Activated CD8-positive, alpha-beta memory T cell treated with anti-CD3 and anti-CD28 coated beads, Interleukin-2, amount 50 U/mL, for 48 hours (primary cell): ENCODE measurements at regions not wholly inside any gene's neighbourhood (a gene's known extent, or its start where the extent isn't known, plus 50 kb on each side); places are given as distances from the start of the nearest gene placed in this dataset.

Experiments used
- DNase-seq: peaks from one replicate; pipeline ENCODE4 v3.0.0-alpha.2; 2020

DNA sequence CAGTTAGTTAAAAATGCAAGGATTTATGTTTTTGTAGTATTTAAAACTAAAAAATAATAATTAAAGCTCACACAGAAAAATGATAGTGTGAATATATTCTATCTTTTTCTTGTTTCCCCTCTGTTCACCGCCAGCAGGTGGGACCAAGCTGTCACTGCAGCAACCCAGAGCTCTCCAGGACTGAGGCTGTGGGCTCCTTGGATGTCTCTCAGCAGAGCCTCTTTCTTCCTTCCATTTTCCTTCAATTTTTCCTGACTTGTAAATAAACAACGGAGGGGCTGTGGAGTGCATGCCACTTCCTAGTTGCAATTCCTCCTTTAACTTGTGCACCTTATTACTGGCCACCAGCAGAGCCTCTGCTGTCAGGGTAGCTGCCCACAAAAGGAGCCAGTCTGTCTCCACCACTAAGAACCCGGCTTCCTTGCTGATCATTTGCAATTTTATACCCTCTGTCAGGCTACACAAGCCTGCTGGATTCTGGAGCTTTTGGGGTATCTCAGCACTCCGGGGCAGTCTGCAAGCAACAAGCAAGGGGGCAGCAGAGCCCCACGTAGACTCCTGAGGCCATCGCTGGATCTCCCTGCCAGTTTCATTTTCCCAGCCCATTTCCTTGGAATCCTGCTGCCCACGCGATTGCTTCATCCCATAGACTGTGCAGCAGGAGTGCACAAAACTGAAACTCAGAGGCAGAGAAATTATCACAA lies 1467.4 kb downstream of the C4orf33 start:
- DNase-seq: no peak

DNA sequence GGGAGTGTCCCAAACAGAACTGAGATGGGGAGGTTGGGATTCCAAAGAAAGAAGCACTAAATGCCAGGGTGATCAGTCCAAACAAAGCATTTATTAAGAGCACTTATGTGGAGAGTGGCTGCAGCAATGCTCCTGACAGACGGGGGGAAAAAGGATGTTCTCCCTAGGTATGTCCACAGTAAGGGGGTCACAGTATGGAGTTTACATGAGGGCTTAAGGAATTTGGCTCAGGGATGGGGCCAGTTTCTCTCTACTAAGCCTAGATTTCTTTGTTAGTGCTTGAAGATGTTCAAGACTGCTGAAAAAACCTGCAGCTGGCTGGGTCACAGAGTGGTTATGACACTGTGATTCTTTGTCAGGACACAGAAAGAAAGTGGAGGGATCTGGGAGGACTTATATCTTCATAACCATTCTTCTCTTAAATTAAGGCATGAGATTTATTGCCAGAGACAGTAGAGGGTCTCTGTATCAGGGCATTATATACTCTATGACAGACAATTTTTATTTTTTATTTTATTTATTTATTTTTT lies 1468.0 kb downstream of the C4orf33 start:
- no peak for DNase-seq

DNA sequence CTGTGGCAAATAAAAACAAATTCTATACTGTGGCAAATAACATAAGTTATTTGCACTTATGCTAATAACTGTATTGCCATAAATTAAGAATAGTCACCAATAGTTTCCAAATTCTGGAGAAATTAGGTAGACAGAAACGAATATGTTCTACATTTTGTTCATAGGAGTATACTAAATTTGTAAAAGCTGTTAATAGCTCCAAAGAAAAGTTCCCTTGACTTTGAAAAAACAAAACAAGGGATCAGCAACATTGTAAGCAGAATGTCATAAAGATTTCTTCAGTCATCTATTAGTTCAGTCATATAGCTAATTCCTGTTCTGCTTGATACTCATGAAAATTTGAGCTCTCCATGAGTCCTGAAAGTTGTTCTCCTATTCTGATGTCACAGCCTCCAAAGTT lies 1472.8 kb downstream of the C4orf33 start:
- no peak for DNase-seq

DNA sequence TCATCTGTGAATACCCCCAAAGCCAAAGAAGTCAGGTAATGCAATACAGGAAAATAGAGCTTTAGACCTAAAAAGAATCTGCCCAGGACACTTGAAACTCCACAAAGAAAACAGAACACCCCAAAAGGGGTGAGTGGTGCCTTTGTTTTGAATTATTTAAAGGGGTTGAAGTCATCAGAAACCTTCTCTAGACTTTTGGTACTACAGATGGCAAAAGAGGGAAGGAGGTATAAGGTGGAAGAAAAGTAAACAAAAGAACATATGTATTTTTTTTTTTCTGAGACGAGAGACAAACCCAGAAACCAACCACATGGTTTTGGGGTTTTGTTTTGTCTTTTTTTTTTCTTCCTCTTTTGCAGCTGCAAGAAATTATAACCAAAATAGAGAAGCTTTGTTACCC lies 1477.8 kb downstream of the C4orf33 start:
- no peak for DNase-seq

DNA sequence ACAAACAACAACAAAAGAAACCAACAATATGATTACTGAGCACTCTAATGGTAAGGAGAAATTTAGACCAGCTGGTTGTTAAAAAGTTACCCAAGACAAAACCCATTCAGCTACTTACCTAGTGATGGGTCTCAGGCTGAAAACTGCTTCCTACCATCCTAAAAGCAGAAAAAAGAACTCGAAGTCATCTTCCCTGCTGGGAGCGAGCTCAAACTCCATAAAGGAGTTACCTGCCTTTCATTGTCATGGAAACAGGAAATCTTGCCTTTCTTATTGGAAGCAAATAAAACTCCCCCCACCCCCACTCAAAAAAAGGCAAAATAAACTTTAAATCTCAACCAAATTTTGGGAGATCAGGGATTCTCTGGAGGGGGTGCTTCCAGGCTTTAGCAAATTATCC lies 1478.3 kb downstream of the C4orf33 start:
- DNase-seq: no peak

DNA sequence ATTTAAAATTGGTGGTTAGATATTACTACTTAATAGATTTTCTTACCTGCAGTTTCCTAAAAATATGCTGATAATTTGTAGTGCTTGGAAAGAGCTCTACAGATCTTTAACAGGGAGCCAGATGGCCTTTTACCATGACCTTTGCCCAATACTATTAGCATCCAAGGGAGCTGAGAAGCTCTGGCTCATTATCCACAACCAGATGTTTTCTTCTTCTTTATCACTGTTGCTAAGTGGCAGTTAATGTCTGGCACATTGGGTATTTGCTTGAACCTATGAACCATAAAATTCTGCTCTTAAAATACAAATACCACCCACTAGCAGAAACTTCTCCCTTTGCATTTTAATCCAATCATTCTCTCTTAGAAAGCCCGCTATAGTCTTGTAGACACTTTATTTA lies 1480.3 kb downstream of the C4orf33 start:
- DNase-seq: no peak

DNA sequence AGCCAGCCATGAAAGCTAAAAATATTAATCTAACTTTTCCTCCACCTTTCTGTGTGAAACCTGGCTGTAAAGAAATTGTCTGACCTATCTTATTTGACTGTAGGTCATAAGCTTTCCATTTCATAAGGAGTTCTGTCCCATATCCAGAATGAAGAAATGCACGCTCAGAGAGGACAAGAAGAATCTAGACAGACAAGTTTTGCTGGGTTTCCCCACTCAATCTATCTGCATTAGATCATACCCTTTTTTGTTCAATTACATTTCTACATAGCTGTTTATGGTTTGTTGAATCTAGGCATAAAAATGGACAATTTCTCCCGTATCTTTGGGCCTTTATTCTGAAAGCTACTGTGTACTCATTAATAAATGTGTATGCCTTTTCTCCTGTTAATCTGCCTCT lies 1495.1 kb downstream of the C4orf33 start:
- DNase-seq: no peak

DNA sequence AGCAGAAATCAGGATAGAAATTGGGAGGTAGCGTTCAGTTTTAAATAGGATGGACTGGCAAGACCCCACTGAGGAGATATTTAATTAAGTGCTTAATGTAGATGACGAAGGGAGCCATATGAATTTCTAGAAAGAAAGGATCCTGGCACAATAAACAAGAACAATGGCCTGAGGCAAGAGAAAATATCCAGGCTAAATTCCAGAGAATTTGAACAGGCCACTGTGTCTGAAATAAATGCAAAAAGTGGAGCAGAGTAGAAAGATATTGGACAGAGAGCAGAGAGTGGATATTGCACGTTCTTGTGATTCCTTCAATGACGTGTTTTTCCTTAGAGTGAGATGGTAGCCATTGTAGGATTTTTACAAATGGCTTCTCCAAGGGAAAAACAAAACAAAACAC lies 1504.8 kb downstream of the C4orf33 start:
- DNase-seq: no peak

DNA sequence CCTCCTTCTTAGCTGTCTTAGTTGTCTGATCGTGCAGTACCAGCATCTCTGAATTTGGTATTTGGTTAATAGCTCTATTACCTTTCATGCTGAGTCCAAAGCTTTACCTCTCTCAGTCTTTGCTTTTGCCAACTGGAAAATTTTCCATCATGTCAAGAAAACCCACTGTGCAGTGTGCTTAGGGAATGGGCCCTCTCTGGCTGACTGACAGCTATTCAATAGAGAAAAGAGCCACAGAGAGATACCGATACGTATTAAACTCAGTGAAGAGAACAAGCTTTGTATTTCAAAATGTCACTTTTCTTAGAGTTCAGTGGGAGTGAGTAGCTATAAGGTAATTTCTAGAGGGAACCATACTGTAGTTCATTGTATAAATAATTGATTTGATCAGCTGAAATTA lies 1507.1 kb downstream of the C4orf33 start:
- no peak for DNase-seq

DNA sequence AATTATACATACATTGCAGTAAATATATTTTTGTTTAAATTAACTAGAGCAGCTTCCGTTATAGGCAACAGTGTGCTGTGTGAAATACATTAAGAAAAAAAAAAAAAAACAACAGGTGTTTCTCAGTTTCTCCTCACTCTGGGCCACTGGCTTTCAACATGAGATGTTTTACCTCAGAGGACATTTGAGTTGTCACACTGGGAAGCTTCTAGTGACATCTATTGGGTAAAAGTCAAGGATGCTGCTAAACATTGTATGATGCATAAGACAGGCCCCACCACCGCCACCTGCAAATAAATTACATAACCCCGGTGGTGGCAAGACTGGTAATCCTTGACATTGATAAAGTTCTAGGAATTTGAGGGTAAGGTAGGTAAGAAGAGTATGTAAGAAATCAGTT lies 1512.2 kb downstream of the C4orf33 start:
- no peak for DNase-seq

DNA sequence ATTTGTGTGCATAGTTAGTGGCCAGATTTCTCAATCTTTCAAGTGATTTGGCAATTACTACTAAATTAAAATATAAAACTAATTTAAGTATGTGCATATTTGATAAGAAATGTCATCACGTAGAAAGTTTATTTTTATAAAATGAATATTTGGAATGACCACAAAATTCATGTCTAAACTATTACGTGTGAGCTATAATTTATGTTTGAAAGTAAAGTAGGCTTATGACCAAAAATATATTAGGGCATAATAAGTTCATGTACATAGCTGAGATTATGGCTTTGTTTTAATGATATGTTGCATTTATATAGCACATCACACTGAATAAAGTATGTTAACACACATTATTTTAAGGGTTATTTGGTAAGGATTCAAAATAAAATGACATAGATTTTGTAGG lies 1532.6 kb downstream of the C4orf33 start:
- DNase-seq: no peak

DNA sequence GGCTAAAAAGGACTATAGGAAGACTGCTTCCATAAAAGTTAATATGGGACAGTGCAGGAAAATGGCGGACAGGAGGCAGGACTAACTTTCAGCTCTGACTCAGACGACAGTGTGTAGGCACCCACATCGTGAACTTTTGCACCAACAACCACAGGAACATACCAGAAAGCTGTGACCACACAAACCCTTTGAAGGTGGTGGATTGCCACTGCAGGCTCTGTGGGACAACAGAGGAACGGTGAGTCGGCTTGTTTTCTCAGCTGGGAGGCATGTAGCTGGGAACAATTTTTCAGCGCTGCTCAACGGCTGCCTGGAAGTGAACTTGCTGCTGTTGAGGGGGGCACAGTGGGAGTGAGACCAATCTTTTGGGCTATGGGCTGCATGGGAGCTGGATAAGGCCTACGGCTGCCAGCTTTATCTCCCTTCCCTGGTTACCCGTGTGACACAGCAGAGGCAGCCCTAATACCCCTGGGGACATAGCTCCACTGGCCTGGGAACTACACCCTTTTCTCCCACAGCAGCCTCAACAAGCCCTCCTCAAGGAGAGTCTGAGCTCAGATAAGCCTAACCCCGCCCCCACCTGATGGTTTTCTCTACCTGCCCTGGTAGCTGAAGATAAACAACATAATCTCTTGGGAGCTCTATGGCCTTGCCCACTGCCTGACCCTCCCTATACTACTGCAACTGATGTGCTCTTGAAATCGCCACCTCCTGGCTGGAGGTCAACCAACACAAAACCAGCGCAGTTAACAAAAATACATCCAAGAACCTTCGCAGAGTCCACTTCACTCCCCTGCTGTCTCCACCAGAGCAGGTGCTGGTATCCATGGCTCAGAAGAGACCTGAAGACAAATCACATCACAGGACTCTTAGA lies 1537.0 kb downstream of the C4orf33 start:
- DNase-seq: no peak

DNA sequence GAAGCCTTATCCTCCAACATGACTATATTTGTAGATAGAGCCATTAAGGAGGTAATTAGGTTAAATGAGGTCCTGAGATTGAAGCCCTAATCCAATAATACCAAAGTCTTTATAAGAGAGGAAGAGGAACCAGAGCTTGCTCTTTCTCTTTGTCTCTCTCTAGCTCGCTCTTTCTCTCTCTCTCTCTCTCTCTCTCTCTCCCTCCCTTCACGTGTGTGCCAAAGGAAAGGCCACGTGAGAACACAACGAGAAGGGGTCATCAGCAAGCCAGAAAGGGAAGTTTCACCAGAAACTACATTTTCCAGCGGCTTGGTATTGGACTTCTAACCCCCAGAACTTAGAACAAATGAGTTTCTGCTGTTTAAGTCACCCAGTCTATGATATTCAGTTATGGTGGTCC lies 1540.5 kb downstream of the C4orf33 start:
- DNase-seq: no peak

DNA sequence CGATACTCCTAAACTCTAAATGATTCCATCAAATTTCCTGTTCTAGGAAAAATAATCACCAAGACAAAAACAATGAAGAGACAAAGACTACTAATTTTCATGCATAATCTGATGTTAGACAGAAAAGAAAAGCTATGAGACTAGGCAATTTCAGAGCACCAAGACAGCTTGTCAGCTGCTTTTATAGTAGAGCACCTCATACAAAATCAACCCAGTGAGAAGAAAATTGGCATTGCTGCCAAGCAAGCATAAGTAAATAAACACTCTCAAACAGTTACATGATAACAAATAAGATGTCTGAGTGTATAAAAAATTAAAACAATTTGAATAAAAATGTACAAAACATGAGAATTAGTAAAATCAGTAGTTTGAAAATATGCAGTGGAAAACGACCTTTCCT lies 1544.6 kb downstream of the C4orf33 start:
- no peak for DNase-seq

DNA sequence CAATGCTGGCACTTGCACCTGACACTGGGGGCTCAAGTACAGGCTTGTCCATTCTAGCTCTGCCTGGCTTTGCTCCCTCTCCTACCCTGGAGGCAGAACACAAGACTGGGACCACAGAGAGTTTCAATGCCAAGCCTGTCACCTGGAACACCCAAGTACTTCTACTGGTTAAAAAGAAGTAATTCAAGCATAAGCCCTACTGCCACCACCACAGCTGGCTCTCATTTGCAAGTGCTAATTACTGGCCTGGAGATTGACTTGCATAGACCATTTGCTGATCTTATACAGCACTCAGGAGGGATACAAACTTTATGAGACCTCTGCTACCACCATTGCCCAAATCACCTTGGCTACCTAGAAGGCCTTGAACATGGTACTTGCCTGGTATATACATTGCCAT lies 1550.9 kb downstream of the C4orf33 start:
- no peak for DNase-seq

DNA sequence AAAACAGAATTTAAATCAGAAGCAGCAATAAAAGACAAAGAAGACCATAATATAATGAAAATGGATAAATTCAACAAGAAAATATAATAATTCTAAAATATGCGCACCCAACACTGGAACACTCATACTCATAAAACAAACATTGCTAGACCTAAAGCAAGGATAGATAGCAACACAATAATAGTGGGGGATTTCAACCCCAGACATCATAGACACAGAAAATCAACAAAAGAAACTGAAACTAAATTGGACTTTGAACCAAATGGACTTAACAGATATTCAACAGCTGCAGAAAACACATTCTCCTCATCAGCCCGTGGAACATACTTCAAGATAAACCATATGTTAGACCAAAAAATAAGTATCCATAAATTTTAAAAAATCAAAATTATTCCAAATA lies 1552.6 kb downstream of the C4orf33 start:
- DNase-seq: no peak

DNA sequence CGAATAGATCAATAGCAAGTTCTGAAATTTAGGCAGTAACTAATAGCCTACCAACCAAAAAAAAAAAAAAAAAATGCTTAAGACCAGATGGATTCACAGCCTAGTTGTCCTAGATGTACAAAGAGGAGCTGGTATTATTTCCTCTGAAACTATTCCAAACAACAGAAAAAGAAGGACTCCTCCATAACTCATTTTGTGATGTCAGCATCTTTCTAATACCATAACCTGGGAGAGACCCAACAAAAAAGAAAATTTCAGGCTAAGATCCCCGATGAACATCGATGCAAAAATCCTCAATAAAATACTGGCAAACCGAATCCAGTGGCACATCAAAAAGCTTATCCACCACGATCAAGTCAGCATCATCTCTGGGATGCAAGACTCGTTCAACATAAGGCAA lies 1557.9 kb downstream of the C4orf33 start:
- no peak for DNase-seq

DNA sequence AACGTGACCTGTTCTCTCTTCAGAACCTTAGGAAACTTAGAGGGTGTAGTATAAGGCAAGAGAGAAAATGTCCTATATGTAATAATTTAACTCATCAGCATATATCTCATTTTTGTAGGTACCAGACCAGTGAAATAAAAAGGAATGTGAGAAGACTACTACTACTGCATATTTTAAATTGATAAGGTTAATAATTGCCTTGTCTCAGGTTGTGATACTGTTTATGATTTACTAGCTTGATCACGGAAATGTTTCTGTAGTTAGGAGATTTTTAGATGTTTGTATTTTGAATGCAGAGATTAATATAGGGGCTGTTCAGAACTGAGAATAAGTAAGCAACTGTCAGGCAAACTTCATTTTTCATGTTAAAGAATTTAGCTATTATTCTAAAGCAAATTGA lies 1563.4 kb downstream of the C4orf33 start:
- no peak for DNase-seq

DNA sequence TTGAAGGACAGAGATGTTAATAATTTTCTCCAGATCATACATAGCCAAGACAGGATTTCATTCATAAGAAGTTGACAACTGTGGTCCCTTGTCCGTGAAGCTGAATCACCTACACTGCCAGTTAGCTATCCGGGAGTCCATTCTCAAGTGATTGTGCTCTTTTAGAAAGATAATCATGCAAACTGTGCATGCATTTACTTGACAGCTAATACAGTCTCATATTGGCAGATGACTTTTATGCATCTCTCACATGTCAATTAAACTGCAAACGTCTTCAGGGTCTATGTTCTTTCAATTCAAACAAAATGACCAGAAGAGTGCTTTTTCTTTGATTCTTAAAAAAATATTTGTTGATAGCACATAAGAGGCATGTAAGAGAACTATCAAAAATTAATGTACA lies 1572.9 kb downstream of the C4orf33 start:
- no peak for DNase-seq

DNA sequence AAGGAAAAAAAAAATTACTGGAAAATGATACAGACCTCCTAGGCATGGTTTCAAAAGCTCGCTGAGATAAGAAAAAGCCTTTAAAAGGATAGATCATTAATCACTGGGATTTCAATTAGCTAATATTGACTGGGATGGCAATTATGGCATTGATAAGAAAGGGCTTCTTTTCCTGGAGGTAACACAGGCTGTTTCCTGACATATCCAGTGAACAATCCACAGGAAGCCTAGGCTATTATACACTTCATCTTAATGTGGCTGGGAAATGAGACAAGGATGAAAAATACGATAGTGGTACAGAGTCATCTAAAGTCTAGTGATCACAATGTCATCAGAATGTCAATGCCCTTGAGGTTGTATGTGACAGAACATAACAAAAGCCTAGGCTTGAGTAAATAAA lies 1579.3 kb downstream of the C4orf33 start:
- no peak for DNase-seq

DNA sequence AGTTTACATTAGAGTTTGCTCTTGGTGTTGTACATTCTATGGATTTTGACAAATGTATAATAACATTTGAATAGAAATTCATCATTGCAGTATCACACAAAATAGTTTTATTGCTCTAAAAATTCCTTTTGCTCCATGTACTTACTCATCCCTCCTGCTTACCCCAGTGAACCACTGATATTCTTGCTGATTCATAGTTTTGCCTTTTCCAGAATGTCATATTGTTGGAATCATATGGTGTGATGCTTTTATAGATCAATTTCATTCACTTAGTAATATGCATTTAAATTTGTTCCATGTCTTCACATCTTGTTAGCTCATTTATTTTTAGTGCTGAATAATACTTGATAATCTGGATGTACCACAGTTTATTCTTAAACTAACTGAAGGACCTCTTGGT lies 1593.2 kb downstream of the C4orf33 start:
- DNase-seq: no peak

DNA sequence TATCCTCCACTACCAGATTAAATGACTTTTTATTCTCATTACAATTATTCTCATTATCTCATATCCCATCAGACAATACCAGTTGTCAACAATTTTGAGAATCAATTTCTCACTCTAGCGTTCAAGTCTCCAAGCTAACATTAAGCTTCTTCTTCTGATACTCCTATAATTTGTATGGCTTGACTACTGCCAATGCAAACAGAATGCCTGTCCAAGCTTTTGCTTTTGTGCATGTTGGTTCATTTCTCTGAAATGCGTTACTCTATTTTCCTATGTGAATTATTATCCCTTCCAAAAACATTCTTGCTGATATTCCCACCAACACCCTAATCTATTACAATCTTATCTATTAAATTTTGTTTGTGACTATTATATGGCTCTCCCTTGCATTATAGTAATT lies 1602.3 kb downstream of the C4orf33 start:
- DNase-seq: no peak

DNA sequence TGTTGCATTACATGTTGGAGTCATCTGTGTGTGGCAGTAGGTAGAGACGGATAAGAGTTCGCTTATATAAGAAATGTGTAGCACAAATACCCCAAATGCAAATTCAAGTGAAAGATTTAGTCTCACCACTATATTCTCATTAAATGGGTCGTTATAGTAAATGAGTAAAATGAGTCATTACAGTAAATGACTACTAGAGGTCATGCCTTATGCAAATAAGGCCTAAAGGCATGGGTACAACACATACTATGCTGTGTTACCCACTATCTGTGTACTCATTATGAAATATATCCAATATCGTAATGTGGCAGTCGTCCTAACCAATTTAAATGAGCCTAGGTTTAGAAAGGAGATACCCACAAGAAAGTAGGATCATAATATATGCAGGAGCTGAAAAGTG lies 1603.1 kb downstream of the C4orf33 start:
- DNase-seq: no peak

DNA sequence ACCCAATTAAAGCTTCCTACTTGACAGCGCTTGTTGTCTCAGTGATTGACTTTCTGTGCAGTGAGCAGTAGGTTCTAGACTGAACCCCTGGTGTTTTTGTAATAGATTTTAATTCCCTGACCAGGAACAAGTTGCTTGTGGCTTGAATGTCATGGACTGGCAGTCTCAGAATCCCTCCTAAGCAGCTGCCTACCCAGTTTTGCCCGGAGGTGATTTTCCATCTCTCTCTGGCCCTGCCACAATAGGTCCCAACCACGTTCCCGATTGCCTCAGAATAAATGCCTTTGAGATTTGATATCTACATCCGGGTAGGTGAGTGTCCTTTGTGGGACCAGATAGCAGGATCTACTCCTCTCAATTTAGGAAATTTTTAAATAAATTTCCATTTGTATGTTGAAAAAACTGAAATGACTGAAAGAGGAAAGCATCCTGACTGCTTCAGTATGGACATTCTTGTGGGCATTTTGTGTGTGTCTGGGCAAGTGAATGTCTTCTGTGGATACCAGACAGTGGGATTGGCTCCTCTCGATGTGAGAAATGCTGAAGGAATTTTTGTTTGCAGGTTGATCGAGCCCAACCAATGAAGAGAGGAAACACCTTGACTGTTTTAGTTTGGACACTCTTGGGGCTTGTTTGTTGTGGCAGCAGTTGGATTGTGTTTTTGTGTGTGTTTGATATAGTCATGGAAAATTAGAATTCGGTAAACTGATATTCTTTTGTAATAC lies 1607.4 kb downstream of the C4orf33 start:
- no peak for DNase-seq
